ENCODE measurements at regions not wholly inside any gene's neighbourhood (a gene's known extent, or its start where the extent isn't known, plus 50 kb on each side); places are given as distances from the start of the nearest gene placed in this dataset.
"Not testable (repeated sequence)": the region's sequence is repeated elsewhere in the genome, so short reads cannot be mapped to it uniquely, and the experiment has no call there.

DNA sequence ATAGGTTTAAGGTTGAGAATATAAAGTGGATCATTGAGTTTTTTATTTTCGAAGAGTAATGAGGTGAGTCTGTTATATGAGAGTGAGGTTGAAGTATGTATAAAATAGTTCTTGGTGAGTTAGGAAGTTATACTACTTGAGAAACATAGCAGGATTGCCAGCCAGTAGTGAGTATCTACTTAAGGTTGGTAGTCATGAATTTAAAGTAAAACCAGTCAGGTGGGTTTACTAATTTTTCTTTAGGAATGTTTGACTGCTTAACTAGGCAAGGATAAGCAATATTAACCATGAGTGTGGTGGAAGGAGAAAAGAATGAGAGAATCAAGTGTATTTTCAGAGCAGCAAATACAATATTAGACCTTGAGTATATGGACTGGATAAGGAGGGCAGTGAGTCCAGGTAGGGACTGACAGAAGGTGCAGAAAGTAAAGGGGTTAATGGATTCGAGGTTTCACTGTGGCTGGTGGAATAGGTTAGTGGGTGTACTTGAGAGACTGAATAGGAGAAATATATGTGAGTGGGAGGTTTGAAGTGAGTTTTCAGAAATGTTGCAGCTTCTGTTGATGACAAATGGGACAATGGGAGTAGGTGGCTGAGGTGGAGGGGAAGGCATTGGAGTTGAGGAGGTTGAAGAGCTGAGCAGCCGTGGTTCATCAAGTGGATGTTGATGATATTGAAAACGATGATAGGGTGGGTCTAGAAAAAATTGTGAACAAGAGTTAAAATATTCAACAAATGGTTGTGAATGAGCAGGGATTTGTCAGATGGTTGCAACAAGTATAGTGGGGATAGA is 232.5 kb upstream of the ASCC3 start:
- no peak for DNase-seq (ENCODE audit: low spot score)

DNA sequence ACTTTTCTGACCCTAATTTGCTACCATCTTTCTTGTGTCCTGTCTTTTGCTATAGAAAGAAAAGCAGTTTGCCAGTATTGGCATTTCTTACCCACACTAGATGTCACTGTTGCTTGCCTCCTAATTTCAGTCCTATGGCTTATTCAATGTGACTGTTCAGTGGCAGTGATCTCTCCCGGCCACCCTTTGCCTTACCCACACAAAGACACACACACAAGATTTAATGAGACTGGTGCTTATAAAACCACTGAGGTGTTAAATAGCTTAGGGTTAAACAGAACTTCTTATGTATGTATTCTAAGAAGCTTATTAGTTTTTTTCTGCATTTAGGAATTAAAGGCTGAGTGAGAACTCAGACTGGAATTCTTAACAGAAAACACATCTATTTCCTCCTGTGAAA is 233.6 kb upstream of the ASCC3 start:
- no peak for DNase-seq (ENCODE audit: low spot score)

DNA sequence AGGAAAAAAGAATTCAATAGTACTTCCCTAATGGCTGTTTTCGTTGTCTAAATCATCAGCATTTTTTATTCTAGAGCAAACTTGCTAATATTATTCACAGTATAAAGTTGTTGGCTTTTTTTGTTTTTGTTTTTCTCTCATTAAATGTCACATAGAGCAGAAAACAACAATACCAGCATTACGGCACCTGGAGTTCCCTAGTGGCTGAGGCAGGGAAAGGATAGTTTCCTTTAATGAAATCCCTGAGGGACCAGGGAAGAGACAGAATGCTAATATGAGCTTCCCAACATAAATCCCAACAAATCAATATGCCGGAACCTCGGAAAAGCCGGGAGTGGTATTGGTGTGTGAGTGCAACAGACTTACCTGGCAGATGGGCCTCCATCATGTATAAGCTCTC is 235.2 kb upstream of the ASCC3 start:
- no peak for DNase-seq (ENCODE audit: low spot score)

DNA sequence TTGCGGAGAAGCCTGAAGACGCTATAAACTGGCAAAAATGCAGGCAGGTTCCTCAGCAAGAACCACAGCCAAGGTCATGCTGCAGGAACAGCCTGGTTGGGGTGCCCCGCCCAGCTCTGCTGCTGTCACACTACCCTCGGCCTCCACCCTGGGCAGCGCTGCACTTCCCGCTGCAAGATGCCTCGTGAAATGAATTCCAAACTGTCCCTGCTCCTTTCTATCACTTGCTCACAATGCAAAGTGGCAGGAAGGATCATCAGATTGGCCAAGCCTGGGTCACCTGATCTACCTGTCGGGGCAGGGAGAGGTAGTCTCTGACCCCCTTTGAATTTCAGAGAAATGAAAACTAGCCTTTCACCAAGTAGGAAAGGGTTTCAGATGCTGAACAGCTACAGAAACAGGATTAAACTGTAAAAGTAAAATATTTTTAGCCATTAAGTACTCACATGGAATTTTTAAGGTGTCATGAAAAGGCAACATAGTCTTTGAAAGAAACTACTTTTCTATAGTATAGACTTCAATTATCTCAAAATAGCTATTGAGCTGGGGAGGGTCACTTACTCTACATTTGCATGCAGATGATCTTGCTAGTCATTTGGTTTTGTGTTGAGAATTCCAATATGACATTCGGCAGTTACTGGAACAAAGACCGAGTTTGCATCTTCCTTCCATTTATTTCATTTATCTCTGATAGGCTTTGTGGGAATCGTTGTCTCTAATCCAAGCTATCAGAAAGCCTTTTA is 236.4 kb upstream of the ASCC3 start:
- no peak for DNase-seq (ENCODE audit: low spot score)

DNA sequence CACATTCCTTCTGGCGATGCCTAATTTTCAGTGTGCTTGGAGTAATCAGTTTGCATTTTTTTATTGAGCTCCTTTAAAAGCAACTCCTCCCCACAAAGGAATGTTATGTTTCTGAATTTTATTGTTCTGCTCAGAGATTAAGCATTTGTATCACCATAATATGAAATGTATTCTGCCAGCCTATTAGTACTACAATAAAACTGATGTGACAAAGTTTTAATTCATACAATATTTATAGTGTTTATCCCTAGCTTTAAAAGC is 236.9 kb upstream of the ASCC3 start:
- DNase-seq (ENCODE audit: low spot score): no peak

DNA sequence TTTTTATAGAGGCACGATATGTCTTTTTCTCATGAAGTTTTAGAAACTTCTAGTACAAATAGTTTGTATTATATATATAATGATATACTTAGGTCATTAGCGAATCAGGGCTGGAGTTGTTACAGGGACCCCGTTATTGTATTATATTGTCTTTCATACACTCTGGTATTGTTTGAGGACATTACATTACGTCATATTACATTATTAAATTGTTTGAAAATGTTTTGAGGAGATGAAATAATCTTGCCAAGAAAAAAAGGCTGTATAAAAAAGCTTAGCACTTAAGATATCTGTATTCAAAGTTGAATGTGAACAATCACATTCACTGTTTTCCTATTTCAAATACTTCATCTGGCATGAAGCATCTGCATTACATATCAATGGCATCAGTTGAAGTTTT is 239.6 kb upstream of the ASCC3 start:
- DNase-seq (ENCODE audit: low spot score): no peak

DNA sequence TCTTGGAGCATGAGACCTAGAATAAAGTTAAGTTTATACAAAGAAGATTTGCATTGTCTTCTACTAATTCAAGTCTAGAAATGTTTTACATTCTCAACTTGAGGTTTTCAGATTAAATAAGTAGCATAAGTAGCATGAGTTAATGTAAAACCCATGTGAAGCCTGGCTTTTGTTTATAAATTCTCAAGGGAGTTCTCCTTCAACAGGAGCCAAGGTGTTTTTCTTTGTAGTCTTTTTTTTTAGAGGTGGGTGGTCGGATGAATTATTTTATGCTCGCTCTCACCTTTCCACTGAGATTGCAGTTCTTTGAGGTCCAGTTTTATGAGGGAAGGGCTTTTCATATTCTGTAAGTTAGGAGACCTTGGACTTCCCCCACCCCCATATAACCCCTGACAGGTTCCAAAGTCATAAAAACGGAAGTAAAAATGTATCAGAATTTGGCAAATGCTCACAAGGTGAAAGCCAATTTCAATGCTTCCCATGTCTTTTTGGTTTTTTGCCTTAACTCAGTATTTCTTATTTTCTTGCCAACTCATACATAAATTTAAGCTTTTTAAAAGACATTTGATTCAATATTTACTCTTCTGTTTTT is 244.3 kb upstream of the ASCC3 start:
- DNase-seq (ENCODE audit: low spot score): no peak

DNA sequence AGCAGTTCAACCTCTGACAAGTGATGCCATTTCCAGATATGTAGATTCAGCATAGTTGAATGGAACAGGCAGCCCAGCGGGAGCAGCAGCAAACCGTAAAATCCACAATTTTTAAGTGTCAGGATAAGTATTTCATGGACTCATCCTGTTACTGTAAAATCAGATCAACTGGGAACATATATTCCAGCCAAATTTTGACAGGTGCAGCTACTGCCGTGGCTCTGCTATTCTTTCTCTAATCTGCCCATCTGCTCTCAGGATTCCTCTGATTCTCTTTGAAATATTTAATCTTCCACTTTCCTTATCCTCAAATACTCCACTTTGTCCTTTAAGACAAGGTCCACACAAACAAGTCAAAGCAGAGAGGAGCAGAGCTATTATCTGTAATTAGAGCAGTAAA is 245.4 kb upstream of the ASCC3 start:
- DNase-seq (ENCODE audit: low spot score): no peak

DNA sequence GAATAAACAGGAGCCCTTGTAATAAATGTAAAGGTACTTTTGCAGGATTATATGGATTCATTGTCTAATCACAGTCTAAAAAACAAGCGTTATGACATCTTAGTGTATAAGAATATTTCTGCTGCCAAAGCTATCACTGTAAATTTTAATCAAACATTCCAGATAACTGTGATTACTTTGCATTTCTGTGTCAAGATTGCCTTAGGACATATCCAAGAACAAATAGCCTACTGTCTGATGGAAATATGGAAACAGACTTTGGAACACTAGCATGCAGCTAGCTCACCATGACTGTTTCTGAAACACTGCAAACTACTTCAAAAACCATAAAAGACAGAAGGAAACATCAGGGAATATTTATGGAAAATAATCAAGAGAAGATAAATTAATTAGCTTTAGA is 248.7 kb upstream of the ASCC3 start:
- no peak for DNase-seq (ENCODE audit: low spot score)

DNA sequence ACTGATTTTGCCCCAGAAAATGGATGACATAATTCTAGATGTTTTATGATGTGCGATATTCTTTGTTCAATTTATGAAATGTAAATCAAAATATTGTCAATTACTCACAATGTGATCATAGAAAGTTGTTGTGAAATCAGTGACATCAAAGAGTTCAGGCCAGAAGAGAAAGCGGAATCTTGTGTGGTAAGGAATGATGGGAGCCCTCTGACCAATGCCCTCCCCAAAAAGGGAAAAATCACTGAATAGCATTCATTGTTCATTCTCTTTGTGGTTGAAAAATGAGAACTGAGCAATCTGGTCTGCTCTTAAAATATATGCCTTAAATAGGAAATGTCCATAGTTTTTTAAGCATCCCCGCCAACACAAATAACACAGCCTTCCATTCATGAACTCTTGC is 247.1 kb upstream of the GRIK2 start:
- no peak for DNase-seq (ENCODE audit: low spot score)

DNA sequence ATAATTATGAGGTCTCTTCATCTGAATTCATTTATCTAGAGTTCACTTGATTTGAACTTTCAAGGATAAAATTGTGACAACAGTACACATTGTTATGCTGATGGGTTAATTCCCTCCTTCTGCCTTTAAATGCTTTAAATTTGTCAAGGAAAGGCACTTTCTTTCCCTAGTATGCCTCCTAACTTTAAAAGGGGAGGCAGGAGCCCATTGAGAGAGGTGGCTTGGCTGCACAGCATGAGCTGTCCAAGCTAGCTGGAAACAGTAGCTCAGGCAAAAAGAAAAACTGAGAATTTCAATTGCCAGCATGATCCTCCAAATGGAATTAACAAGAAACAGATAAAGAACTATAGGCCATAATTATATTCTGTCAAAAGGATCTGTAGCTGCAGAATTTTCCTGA is 243.3 kb upstream of the GRIK2 start:
- no peak for DNase-seq (ENCODE audit: low spot score)

DNA sequence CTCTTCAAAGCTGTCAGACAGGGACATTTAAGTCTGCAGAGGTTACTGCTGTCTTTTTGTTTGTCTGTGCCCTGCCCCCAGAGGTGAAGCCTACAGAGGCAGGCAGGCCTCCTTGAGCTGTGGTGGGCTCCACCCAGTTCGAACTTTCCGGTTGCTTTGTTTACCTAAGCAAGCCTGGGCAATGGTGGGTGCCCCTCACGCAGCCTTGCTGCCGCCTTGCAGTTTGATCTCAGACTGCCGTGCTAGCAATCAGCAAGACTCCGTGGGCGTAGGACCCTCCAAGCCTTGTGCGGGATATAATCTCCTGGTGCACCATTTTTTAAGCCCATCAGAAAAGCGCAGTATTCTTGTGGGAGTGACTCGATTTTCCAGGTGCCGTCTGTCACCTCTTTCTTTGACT is 235.9 kb upstream of the GRIK2 start:
- not testable (repeated sequence) for DNase-seq (ENCODE audit: low spot score)

DNA sequence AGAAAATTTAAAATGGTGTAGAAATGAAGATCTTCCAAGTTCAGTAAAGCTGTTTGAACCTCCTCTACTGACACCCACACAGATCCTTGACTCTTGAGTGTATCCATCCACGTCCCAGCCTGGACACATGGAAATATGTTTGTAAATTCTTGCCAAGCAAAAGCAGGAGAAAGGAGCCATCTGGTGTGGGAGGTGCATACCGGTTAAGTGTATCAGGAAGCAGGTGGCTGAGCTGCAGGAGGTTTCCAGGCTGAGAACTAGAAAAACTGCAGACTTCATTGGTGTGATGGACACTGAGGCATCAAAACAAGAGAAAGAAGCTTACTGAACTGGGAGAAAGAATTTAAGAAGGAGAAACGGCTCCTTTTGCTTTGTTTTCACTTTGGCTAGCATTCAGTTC is 229.9 kb upstream of the GRIK2 start:
- no peak for DNase-seq (ENCODE audit: low spot score)

DNA sequence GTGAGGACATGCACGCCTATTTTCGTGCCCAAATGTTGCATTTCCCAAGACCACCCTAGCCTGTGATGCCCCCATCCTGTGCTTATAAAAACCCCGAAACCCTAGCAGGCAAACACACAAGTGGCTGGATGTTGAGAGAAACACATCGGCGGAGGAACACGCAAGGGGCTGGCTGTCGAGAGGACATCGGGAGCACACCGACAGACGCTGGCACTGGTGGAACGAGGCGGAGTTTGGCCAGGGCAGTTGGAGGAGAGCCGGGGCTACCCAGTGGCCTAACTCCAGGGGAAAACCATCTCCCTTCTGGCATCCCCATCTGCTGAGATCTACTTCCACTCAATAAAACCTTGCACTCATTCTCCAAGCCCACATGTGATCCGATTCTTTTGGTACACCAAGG is 225.9 kb upstream of the GRIK2 start:
- DNase-seq (ENCODE audit: low spot score): no peak

DNA sequence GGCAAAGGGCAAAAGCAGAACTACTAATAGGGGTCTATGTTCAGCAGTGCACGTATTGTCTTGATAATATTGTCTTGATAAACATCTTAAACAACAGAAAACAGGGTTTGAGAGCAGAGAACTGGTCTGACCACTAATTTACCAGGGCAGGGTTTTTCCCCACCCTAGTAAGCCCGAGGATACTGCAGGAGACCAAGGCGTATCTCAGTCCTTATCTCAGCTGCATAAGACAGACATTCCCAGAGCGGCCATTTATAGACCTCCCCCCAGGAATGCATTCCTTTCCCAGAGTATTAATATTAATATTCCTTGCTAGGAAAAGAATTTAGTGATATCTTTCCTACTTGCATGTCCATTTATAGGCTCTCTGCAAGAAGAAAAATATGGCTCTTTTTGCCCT is 222.5 kb upstream of the GRIK2 start:
- DNase-seq (ENCODE audit: low spot score): not testable (repeated sequence)

DNA sequence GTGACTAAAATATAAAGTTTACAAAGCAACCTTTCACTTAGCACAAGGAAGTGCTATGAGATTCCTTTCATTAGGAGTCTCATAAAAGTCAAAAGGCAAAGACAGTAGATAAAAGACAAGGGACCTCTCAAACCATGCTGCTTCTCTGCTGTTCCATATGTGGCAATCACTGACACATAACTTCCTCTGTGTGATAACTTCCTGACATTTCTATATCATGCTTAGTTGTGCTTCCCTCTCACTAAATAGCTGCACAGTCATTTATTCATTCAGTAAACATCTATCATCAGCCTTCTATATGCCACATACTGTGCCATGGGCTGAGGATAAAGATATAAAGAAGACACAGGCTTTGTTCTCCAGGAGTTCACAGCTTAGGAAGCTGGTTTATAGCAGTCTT is 214.8 kb upstream of the GRIK2 start:
- no peak for DNase-seq (ENCODE audit: low spot score)

DNA sequence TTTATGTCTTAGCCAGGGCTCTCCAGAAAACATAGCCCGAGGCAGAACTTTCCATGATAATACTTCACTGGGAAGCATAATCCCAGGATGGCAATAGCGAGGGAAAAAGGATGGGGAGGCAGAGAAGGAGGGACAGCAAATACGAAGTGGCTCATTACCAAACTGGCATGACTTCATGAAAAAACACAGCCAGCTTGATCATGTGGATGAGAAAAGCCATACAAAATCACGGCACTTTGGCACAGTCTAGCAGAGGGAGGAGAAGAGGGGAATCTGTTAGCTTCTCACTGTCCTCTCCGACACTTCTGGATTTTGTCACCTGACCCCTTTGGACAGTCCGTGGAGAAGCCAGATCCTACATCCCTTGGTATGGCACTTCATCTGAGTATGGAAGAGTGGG is 212.5 kb upstream of the GRIK2 start:
- no peak for DNase-seq (ENCODE audit: low spot score)

DNA sequence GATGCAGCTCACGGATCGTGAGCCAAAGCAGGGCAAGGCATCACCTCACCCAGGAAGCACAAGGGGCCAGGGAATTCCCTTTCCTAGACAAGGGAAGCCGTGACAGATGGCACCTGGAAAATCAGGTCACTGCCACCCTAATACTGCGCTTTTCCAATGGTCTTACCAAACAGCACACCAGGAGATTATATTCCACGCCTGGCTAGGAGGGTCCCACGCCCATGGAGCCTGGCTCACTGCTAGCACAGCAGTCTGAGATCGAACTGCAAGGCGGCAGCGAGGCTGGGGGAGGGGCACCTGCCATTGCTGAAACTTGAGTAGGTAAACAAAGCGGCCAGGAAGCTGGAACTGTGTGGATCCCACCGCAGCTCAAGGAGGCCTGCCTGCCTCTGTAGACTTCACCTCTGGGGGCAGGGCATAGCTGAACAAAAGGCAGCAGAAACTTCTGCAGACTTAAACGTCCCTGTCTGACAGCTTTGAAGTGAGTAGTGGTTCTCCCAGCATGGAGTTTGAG is 205.2 kb upstream of the GRIK2 start:
- DNase-seq (ENCODE audit: low spot score): not testable (repeated sequence)

DNA sequence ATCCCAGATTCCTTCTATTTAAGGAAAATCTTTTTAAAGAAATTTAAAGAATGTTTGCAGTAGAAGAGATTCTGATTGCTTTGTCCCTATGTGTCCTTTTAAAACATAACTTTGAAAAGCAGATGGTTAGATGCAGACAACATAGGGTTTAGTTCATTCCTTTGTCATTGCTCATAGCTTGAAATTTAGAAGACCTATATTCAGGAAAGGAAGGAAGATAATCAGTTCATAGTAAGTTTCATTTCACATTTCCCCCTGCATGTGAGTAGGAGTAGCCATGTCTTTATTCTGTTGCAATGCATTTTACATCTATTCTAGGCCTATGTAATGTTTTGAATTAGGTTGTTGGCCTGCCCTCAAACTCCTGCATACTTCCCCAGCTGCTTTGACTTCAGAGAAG is 197.9 kb upstream of the GRIK2 start:
- DNase-seq (ENCODE audit: low spot score): no peak

DNA sequence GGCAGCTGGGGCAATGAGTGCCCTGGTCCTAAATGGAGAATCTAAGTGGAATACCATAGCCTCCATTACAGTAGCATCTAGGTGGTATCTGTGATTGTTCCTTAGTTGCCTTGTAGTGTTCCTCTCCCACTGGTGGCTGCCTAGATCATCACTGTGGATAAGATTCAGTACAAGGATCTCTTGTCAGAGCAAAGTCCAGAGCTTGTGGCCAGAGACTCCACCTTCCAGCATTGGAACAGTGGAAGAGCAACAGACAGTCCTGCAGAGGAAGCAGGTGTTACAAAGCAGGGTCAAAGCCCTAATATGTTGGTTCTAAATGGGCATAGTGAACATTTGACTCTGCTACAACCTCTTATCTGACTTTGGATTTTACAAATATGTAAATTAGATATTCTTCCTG is 194.1 kb upstream of the GRIK2 start:
- DNase-seq (ENCODE audit: low spot score): no peak

DNA sequence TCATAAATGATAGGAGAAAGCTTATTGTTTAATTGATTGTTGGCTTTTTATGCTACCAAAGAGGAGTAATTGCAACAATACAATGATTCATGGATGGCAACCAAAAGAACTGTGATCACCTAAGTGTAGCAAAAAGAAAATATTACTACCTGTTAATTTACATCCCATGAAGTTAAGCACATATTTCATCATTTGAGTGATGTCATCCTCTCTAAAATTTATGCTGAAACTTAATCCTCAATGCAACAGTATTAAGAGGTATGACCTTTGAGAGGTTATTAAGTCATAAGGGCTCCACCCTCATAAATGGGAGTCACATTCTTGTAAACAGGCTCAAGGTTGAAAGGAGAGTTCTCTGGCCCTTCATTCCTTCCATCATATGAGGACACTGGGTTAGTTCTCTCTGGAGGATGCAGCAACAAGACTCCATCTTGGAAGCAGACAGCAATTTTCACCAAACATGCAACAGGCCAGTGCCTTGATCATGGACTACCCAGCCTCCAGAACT is 190.6 kb upstream of the GRIK2 start:
- DNase-seq (ENCODE audit: low spot score): no peak

DNA sequence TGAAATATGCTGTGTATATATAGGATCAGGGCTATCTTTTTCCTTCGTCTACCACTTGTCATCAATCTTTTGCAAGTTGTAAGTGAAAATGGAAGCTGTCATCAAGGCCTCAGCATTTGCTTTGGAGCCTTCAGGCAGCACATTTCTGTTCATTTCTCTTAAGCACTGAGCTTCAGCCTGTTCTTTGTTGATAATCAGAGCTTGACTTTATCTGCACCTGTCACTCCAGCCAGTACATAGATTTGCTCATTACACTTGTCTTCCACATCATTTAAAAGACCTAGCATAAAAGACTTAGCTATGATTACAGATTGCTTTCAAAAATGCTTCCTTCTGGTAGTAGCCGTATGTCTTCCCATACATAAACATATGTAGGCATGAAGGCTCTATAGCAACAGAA is 189.8 kb upstream of the GRIK2 start:
- no peak for DNase-seq (ENCODE audit: low spot score)

DNA sequence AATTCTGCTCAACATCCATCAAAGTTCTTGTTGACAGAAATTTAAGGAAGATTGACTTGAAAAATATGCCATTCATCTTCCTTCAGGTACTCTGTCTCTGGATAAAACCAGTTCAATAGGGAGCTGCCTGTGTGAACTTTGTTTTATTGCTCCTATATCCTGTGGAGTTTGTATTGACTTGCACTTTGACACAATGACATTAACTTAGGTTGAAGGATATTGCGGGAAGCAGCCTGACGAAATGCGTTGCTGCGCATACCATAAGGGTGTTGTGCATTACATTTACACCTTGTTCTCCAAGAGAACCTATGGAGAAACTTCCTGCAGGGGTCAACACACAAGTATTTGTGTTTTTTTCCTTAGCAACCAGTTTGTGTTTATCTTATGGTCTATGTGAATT is 185.4 kb upstream of the GRIK2 start:
- no peak for DNase-seq (ENCODE audit: low spot score)
